SK-N-SH (cell line): ENCODE measurements at regions not wholly inside any gene's neighbourhood (a gene's known extent, or its start where the extent isn't known, plus 50 kb on each side); places are given as distances from the start of the nearest gene placed in this dataset.

ENCODE experiments used
- CTCF ChIA-PET: fragments of 300-600, 350-600 bp; formaldehyde crosslinking; extraction: SDS; loops from one replicate; lab custom pipeline; 2021; lab: Yijun Ruan, JAX
- POLR2A ChIA-PET: fragments of 350-600 bp; sonication (Branson Sonifier 250); formaldehyde crosslinking; extraction: SDS; loops from one replicate; lab custom pipeline; 2020; ENCODE audit warnings: antibody characterized with exemption, inconsistent platforms; lab: Yijun Ruan, JAX
- DNase-seq: peaks from one replicate; pipeline ENCODE4 v3.0.0; 2012
- H2AFZ ChIP-seq: fragments of 200-600 bp; sonication (generic); 2 replicates; pipeline ENCODE4 v1.8.1; 2016; ENCODE audit warnings: antibody characterized with exemption, mild to moderate bottlenecking, low read depth
- H3F3A ChIP-seq: fragments of 200-600 bp; sonication (generic); replicated peaks from 2 replicates; pipeline ENCODE3; 2016; ENCODE audit warnings: antibody characterized with exemption, mild to moderate bottlenecking; ENCODE audit not compliant: insufficient read depth
- H3K27ac ChIP-seq, 2 experiments: fragments of 200-500 bp in 1 of 2; fragments of 200-600 bp in 1 of 2; sonication (Bioruptor generic) in 1 of 2; sonication (generic), shearing (Covaris generic) in 1 of 2; 2 replicates each; pipeline versions ENCODE4 v1.5.1 to v1.6.1; 2014 to 2016; ENCODE audit warnings: low read depth in 2 of 2, inconsistent platforms in 1 of 2, low read length in 1 of 2, mild to moderate bottlenecking in 1 of 2, mixed read lengths in 1 of 2
- H3K27me3 ChIP-seq: fragments of 200-600 bp; sonication (generic), shearing (Covaris generic); 2 replicates; pipeline ENCODE4 v1.6.1; 2016; ENCODE audit warnings: mixed run types; ENCODE audit not compliant: insufficient read depth
- H3K36me3 ChIP-seq, 2 experiments: fragments of 200-500 bp in 1 of 2; fragments of 200-600 bp in 1 of 2; sonication (Bioruptor generic) in 1 of 2; sonication (generic) in 1 of 2; replicated peaks in 1 of 2; 2 replicates each; pipeline versions ENCODE3 to v1.5.1; 2014 to 2016; ENCODE audit warnings: low read length in 1 of 2, mild to moderate bottlenecking in 1 of 2; ENCODE audit not compliant: insufficient read depth in 2 of 2, control insufficient read depth in 1 of 2
- H3K4me1 ChIP-seq, 2 experiments: fragments of 200-500 bp in 1 of 2; fragments of 200-600 bp in 1 of 2; sonication (Bioruptor generic) in 1 of 2; sonication (generic), shearing (Covaris generic) in 1 of 2; 2 replicates each; pipeline versions ENCODE4 v1.5.1 to v1.6.1; 2014 to 2016; ENCODE audit warnings: low read depth in 1 of 2, low read length in 1 of 2, mixed run types in 1 of 2; ENCODE audit not compliant: insufficient read depth in 2 of 2, control insufficient read depth in 1 of 2
- H3K4me2 ChIP-seq: fragments of 200-600 bp; sonication (generic), shearing (Covaris generic); 2 replicates; pipeline ENCODE4 v1.6.1; 2017; ENCODE audit warnings: mixed run types
- H3K4me3 ChIP-seq, 2 experiments: fragments of 200-500 bp in 1 of 2; fragments of 200-600 bp in 1 of 2; sonication (Bioruptor generic) in 1 of 2; sonication (generic), shearing (Covaris generic) in 1 of 2; 2 replicates each; pipeline versions ENCODE4 v1.5.1 to v1.8.1; 2014 to 2016; ENCODE audit warnings: low read depth in 2 of 2, inconsistent platforms in 1 of 2, low read length in 1 of 2, mild to moderate bottlenecking in 1 of 2, mixed read lengths in 1 of 2, moderate library complexity in 1 of 2
- H3K79me2 ChIP-seq: fragments of 200-600 bp; sonication (generic); 2 replicates; pipeline ENCODE4 v1.8.1; 2017; ENCODE audit warnings: mild to moderate bottlenecking; ENCODE audit not compliant: insufficient read depth
- H3K9ac ChIP-seq: fragments of 200-600 bp; sonication (generic); 2 replicates; pipeline ENCODE4 v1.6.1; 2017; ENCODE audit warnings: mixed run types
- H3K9me2 ChIP-seq: fragments of 200-600 bp; sonication (generic); 2 replicates; pipeline ENCODE4 v1.6.1; 2017; ENCODE audit warnings: mixed run types
- H3K9me3 ChIP-seq: fragments of 200-600 bp; sonication (generic); 2 replicates; pipeline ENCODE4 v1.6.1; 2017; ENCODE audit warnings: mixed run types, mild to moderate bottlenecking, moderate library complexity
- H4K20me1 ChIP-seq: fragments of 200-600 bp; sonication (generic); 2 replicates; pipeline ENCODE4 v1.6.1; 2017; ENCODE audit warnings: mild to moderate bottlenecking, mixed run types; ENCODE audit not compliant: insufficient read depth
- CHD2 ChIP-seq: fragments of 150-350 bp; IDR thresholded peaks from 2 replicates; pipeline ENCODE4 v1.6.1; 2018; ENCODE audit warnings: low read length; ENCODE audit not compliant: partially characterized antibody
- IRF3 ChIP-seq: fragments of 150-350 bp; IDR thresholded peaks from 2 replicates; pipeline ENCODE4 v1.6.1; 2016; ENCODE audit warnings: mild to moderate bottlenecking, low read depth, low read length
- JUND ChIP-seq: IDR thresholded peaks from 2 replicates; pipeline ENCODE4 v1.4.0; 2012
- MAX ChIP-seq: IDR thresholded peaks from 2 replicates; pipeline ENCODE4 v1.4.0; 2012; ENCODE audit warnings: low read depth
- MEF2A ChIP-seq: IDR thresholded peaks from 2 replicates; pipeline ENCODE4 v1.4.0; 2012; ENCODE audit warnings: low read depth, borderline replicate concordance
- NRF1 ChIP-seq: IDR thresholded peaks from 2 replicates; pipeline ENCODE4 v1.6.1; 2012; ENCODE audit warnings: low read depth, mild to moderate bottlenecking, low read length
- PBX3 ChIP-seq: IDR thresholded peaks from 2 replicates; pipeline ENCODE4; 2012
- POLR2AphosphoS5 ChIP-seq: IDR thresholded peaks from 2 replicates; pipeline ENCODE4 v1.6.1; 2012; ENCODE audit warnings: low read depth, low read length
- RFX5 ChIP-seq: IDR thresholded peaks from 2 replicates; pipeline ENCODE4 v1.6.1; 2012; ENCODE audit warnings: mild to moderate bottlenecking, improper control_type of control experiment, low read length
- RXRA ChIP-seq: IDR thresholded peaks from 2 replicates; pipeline ENCODE4 v1.4.0; 2012; ENCODE audit warnings: low read depth, mild to moderate bottlenecking, borderline replicate concordance
- TEAD4 ChIP-seq: IDR thresholded peaks from 2 replicates; pipeline ENCODE4 v1.4.0; 2012; ENCODE audit warnings: mild to moderate bottlenecking, borderline replicate concordance; ENCODE audit not compliant: insufficient read depth
- YY1 ChIP-seq: IDR thresholded peaks from 2 replicates; pipeline ENCODE4 v1.4.0; 2012; ENCODE audit warnings: low read depth, mild to moderate bottlenecking
- WGBS: methylation state at CpG from one replicate; pipeline ENCODE4 v1.1.6; 2017; ENCODE audit warnings: low lambda C conversion rate; 5-methylcytosine and 5-hydroxymethylcytosine counted together

- Histone ChIP-seq H3K36me3 (no peaks in the 10 kb centered on the region), H3K9me2 (no peaks in the 10 kb centered on the region), H3K4me3 (no peak overlapping the region), H3K9ac (no peak overlapping the region), H3K27me3 (no peaks in the 10 kb centered on the region), H3K27ac (no peak overlapping the region), H2AFZ (no peak overlapping the region), H3K4me2 (no peak overlapping the region), H3K79me2 (no peaks in the 10 kb centered on the region), H4K20me1 (no peaks in the 10 kb centered on the region), H3K9me3 (no peaks in the 10 kb centered on the region), H3K4me1 (no peaks in the 10 kb centered on the region), H3F3A (no peaks in the 10 kb centered on the region)
- ChIA-PET CTCF (no interaction called here), POLR2A (no interaction called here)
- no peak for DNase-seq
- TF ChIP-seq POLR2AphosphoS5 (no peak), PBX3 (no peak), NRF1 (no peak), MEF2A (no peak), RXRA (no peak), TEAD4 (no peak), MAX (no peak), RFX5 (no peak), IRF3 (no peak), YY1 (no peak), JUND (no peak), CHD2 (no peak)
- WGBS = 40% methylated on average over 2 of the region's 2 CpGs
Measured at GRCh38 chr2:168404764-168405163, 51.3 kb upstream of the CERS6 start.
